ENCODE measurements at regions not wholly inside any gene's neighbourhood (a gene's known extent, or its start where the extent isn't known, plus 50 kb on each side); places are given as distances from the start of the nearest gene placed in this dataset.

- no peak for DNase-seq (ENCODE audit: low spot score)
Observed at GRCh38 chr1:87718241-87718950, 389.7 kb downstream of the LMO4 start.

- no peak for DNase-seq (ENCODE audit: low spot score)
Observed at GRCh38 chr1:87719658-87720057, 391.0 kb downstream of the LMO4 start.

GRCh38 chr1:87720561-87720960 lies 391.9 kb downstream of the LMO4 start:
- DNase-seq (ENCODE audit: low spot score) = no peak

GRCh38 chr1:87723193-87723592 lies 394.5 kb downstream of the LMO4 start:
- no peak for DNase-seq (ENCODE audit: low spot score)

GRCh38 chr1:87728169-87728568 lies 399.5 kb downstream of the LMO4 start:
- DNase-seq (ENCODE audit: low spot score) = no peak

- no peak for DNase-seq (ENCODE audit: low spot score)
Observed at GRCh38 chr1:87730274-87731216, 401.9 kb downstream of the LMO4 start.

- DNase-seq (ENCODE audit: low spot score) = no peak
Observed at GRCh38 chr1:87733386-87733785, 404.7 kb downstream of the LMO4 start.

- DNase-seq (ENCODE audit: low spot score) = no peak
Observed at GRCh38 chr1:87735750-87736149, 407.1 kb downstream of the LMO4 start.

- no peak for DNase-seq (ENCODE audit: low spot score)
Observed at GRCh38 chr1:87739141-87739540, 410.5 kb downstream of the LMO4 start.

- DNase-seq (ENCODE audit: low spot score) = no peak
Observed at GRCh38 chr1:87739704-87740103, 411.0 kb downstream of the LMO4 start.

GRCh38 chr1:87743256-87743655 lies 414.6 kb downstream of the LMO4 start:
- DNase-seq (ENCODE audit: low spot score) = no peak

- DNase-seq (ENCODE audit: low spot score) = no peak
Observed at GRCh38 chr1:87744056-87744455, 415.4 kb downstream of the LMO4 start.

GRCh38 chr1:87744763-87745162 lies 416.1 kb downstream of the LMO4 start:
- no peak for DNase-seq (ENCODE audit: low spot score)

GRCh38 chr1:87753366-87753765 lies 424.7 kb downstream of the LMO4 start:
- DNase-seq (ENCODE audit: low spot score) = no peak

- peak; percentile 17 for DNase-seq (ENCODE audit: low spot score)
Observed at GRCh38 chr1:87754139-87754538, 425.5 kb downstream of the LMO4 start.

- no peak for DNase-seq (ENCODE audit: low spot score)
Observed at GRCh38 chr1:87757676-87758075, 429.0 kb downstream of the LMO4 start.

GRCh38 chr1:87759421-87760087 lies 430.9 kb downstream of the LMO4 start:
- DNase-seq (ENCODE audit: low spot score) = no peak

GRCh38 chr1:87760155-87760554 lies 431.5 kb downstream of the LMO4 start:
- no peak for DNase-seq (ENCODE audit: low spot score)

GRCh38 chr1:87760654-87761053 lies 432.0 kb downstream of the LMO4 start:
- no peak for DNase-seq (ENCODE audit: low spot score)

GRCh38 chr1:87763483-87763882 lies 434.8 kb downstream of the LMO4 start:
- no peak for DNase-seq (ENCODE audit: low spot score)

GRCh38 chr1:87765057-87765680 lies 436.5 kb downstream of the LMO4 start:
- no peak for DNase-seq (ENCODE audit: low spot score)

GRCh38 chr1:87765681-87766070 lies 437.0 kb downstream of the LMO4 start:
- no peak for DNase-seq (ENCODE audit: low spot score)
